ENCODE measurements at regions not wholly inside any gene's neighbourhood (a gene's known extent, or its start where the extent isn't known, plus 50 kb on each side); places are given as distances from the start of the nearest gene placed in this dataset.

- no peaks in the 10 kb centered on the region for H3K79me2 ChIP-seq (ENCODE audit: insufficient read depth, low read length)
- no peaks in the 10 kb centered on the region for H3K9me3 ChIP-seq (ENCODE audit: insufficient read depth, low read depth, low read length)
- H3K9ac ChIP-seq (ENCODE audit: low read length) = no peak overlapping the region
- DNase-seq (ENCODE audit: low read depth) (no peak), FAIRE-seq (no peak)
- Mint-ChIP-seq H3K27ac (ENCODE audit: unreplicated experiment) (no peak overlapping the region), H3K36me3 (ENCODE audit: low read depth, unreplicated experiment) (no peaks in the 10 kb centered on the region), H3K4me1 (ENCODE audit: low read depth, unreplicated experiment) (peaks cover 15% of the 10 kb centered on the region), H3K4me3 (ENCODE audit: unreplicated experiment) (no peak overlapping the region), H3K9me3 (ENCODE audit: unreplicated experiment) (peaks cover 2% of the 10 kb centered on the region), H3K27me3 (ENCODE audit: low read depth, unreplicated experiment) (no peaks in the 10 kb centered on the region)
- no peaks in the 10 kb centered on the region for H3K4me1 ChIP-seq (ENCODE audit: insufficient read depth, low read length)
- H3K27me3 ChIP-seq (ENCODE audit: insufficient read depth, low read length) = no peaks in the 10 kb centered on the region
- H2AFZ ChIP-seq (ENCODE audit: low read depth, low read length) = no peak overlapping the region
- no peak for TF ChIP-seq CTCF (IDR thresholded peaks at IDR 0.05; ENCODE audit: insufficient read depth, low read depth, low read length)
- TF ChIP-seq EZH2 (IDR thresholded peaks at IDR 0.05; ENCODE audit: insufficient read depth, low read length) = no peak
- no peak overlapping the region for H3K27ac ChIP-seq (ENCODE audit: low read depth, low read length)
- H3K4me2 ChIP-seq (ENCODE audit: low read length) = no peak overlapping the region
- no peak overlapping the region for H3K4me3 ChIP-seq (ENCODE audit: insufficient read depth, low read depth, low read length)
- no peaks in the 10 kb centered on the region for H4K20me1 ChIP-seq (ENCODE audit: insufficient read depth, low read length)
- H3K36me3 ChIP-seq (ENCODE audit: insufficient read depth, low read length) = no peaks in the 10 kb centered on the region
Measured at GRCh38 chr1:54456361-54456760, 50.2 kb upstream of the SSBP3 start.

Data from astrocyte (in vitro differentiated cells and primary cell).